ENCODE measurements at regions not wholly inside any gene's neighbourhood (a gene's known extent, or its start where the extent isn't known, plus 50 kb on each side); places are given as distances from the start of the nearest gene placed in this dataset.

DNA sequence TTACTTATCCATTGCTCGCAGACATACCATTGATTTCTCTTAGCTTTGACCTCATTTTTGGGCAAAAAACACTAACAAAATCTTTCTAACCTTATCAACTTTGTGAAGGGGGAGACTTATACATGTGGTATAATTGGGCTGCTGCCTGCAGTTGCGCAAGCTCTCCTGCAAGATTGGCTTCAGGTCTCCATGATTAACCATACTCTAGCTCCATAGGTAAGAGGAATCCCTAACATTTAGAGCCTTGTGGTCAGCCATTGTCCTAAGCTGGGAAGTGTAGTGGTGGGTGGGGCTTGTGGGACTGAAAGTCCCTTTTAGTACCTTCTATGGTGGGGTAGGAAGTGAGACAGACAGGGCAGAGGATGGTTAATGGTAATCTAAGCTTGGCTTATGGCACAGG, 179.6 kb upstream of the THRB start:
- TF ChIP-seq CTCF (conservative IDR thresholded peaks at IDR 0.05) = no peak
- TF ChIP-seq EZH2 (IDR thresholded peaks at IDR 0.05; ENCODE audit: low read depth) = no peak

Measured in PC-9 (cell line).